ENCODE measurements at regions not wholly inside any gene's neighbourhood (a gene's known extent, or its start where the extent isn't known, plus 50 kb on each side); places are given as distances from the start of the nearest gene placed in this dataset.

DNA sequence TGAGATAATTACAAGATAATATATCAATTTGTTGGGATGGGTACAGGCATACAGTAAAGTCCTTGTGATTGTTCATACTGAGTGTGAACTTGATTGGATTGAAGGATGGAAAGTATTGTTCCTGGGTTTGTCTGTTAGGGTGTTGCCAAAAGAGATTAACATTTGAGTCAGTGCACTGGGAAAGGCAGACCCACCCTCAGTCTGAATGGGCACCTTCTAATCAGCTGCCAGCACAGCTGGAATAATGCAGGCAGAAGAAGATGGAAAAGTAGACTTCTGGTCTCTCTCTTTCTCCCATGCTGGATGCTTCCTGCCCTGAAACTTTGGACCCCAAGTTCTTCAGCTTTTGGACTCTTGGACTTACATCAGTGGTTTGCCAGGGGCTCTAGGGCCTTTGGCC is 457.9 kb upstream of the SLIT2 start:
- H3K4me1 ChIP-seq (ENCODE audit: control insufficient read depth, low read length) = no peaks in the 10 kb centered on the region
- no peak overlapping the region for H3K4me2 ChIP-seq (ENCODE audit: low read length)
- H3F3A ChIP-seq (ENCODE audit: control insufficient read depth, insufficient read depth) = no peaks in the 10 kb centered on the region
- no peaks in the 10 kb centered on the region for H3K27me3 ChIP-seq (ENCODE audit: control insufficient read depth, low read length)
- H3K27ac ChIP-seq (ENCODE audit: low read depth, low read length) = no peak overlapping the region
- no peak for TF ChIP-seq CTCF (IDR thresholded peaks at IDR 0.05; ENCODE audit: low read depth, low read length, poor library complexity, severe bottlenecking)
- no peak for TF ChIP-seq EZH2phosphoT487 (IDR thresholded peaks at IDR 0.05; ENCODE audit: borderline replicate concordance, low read length)
- H3K9me2 ChIP-seq (replicated peaks; ENCODE audit: control insufficient read depth, low read length) = no peaks in the 10 kb centered on the region
- no peaks in the 10 kb centered on the region for H3K9me3 ChIP-seq (ENCODE audit: control insufficient read depth, insufficient read depth, low read length)
- no peaks in the 10 kb centered on the region for H3K36me3 ChIP-seq (ENCODE audit: control insufficient read depth, low read length)
- no peak overlapping the region for H3K4me3 ChIP-seq (ENCODE audit: low read length)
- H3K79me2 ChIP-seq (ENCODE audit: control insufficient read depth, low read length) = no peaks in the 10 kb centered on the region
- H4K20me1 ChIP-seq (ENCODE audit: control insufficient read depth, insufficient read depth, low read depth, low read length) = no peaks in the 10 kb centered on the region

- no peak overlapping the region for H3K4me3 ChIP-seq (ENCODE audit: low read length)
- H3K4me2 ChIP-seq (ENCODE audit: low read length) = no peak overlapping the region
- H4K20me1 ChIP-seq (ENCODE audit: control insufficient read depth, insufficient read depth, low read depth, low read length) = no peaks in the 10 kb centered on the region
- no peaks in the 10 kb centered on the region for H3F3A ChIP-seq (ENCODE audit: control insufficient read depth, insufficient read depth)
- H3K36me3 ChIP-seq (ENCODE audit: control insufficient read depth, low read length) = no peaks in the 10 kb centered on the region
- no peak overlapping the region for H3K27ac ChIP-seq (ENCODE audit: low read depth, low read length)
- H3K9me3 ChIP-seq (ENCODE audit: control insufficient read depth, insufficient read depth, low read length) = no peaks in the 10 kb centered on the region
- H3K27me3 ChIP-seq (ENCODE audit: control insufficient read depth, low read length) = no peaks in the 10 kb centered on the region
- no peaks in the 10 kb centered on the region for H3K79me2 ChIP-seq (ENCODE audit: control insufficient read depth, low read length)
- no peaks in the 10 kb centered on the region for H3K9me2 ChIP-seq (replicated peaks; ENCODE audit: control insufficient read depth, low read length)
- TF ChIP-seq EZH2phosphoT487 (IDR thresholded peaks at IDR 0.05; ENCODE audit: borderline replicate concordance, low read length) (no peak), CTCF (IDR thresholded peaks at IDR 0.05; ENCODE audit: low read depth, low read length, poor library complexity, severe bottlenecking) (no peak)
- H3K4me1 ChIP-seq (ENCODE audit: control insufficient read depth, low read length) = no peaks in the 10 kb centered on the region
Observed at GRCh38 chr4:19791422-19792123, 460.1 kb upstream of the SLIT2 start.

DNA sequence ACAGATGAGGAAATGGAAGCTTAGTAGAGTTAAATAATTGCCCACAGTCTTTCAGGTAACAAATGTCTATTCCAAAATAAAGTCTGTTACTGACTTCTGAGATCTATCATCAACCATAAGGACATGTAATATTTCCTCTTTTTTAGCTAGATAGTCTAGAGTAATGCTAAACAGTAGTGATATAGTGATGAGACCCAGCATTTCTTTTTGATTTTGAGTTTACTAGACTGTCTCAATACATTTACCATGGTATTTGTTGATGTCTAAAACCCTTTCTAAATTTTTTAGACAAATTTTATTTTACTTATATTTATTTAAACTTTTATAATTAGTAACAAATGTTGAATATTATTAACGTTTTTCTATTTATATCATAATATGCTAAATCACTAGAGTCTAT is 465.1 kb upstream of the SLIT2 start:
- no peak overlapping the region for H3K4me3 ChIP-seq (ENCODE audit: low read length)
- H3K27me3 ChIP-seq (ENCODE audit: control insufficient read depth, low read length) = no peaks in the 10 kb centered on the region
- no peaks in the 10 kb centered on the region for H3F3A ChIP-seq (ENCODE audit: control insufficient read depth, insufficient read depth)
- peaks cover 3% of the 10 kb centered on the region; the same call in 1 of the 2 replicates for H3K9me3 ChIP-seq (ENCODE audit: control insufficient read depth, insufficient read depth, low read length)
- TF ChIP-seq CTCF (IDR thresholded peaks at IDR 0.05; ENCODE audit: low read depth, low read length, poor library complexity, severe bottlenecking) = no peak
- TF ChIP-seq EZH2phosphoT487 (IDR thresholded peaks at IDR 0.05; ENCODE audit: borderline replicate concordance, low read length) = no peak
- no peaks in the 10 kb centered on the region for H3K79me2 ChIP-seq (ENCODE audit: control insufficient read depth, low read length)
- no peak overlapping the region for H3K27ac ChIP-seq (ENCODE audit: low read depth, low read length)
- no peaks in the 10 kb centered on the region for H4K20me1 ChIP-seq (ENCODE audit: control insufficient read depth, insufficient read depth, low read depth, low read length)
- no peaks in the 10 kb centered on the region for H3K36me3 ChIP-seq (ENCODE audit: control insufficient read depth, low read length)
- H3K9me2 ChIP-seq (replicated peaks; ENCODE audit: control insufficient read depth, low read length) = no peaks in the 10 kb centered on the region
- no peak overlapping the region for H3K4me2 ChIP-seq (ENCODE audit: low read length)
- H3K4me1 ChIP-seq (ENCODE audit: control insufficient read depth, low read length) = no peaks in the 10 kb centered on the region

Measured in DOHH2 (cell line).